GM08714 (cell line): ENCODE measurements at regions not wholly inside any gene's neighbourhood (a gene's known extent, or its start where the extent isn't known, plus 50 kb on each side); places are given as distances from the start of the nearest gene placed in this dataset.

Experiments used
- H3K4me3 ChIP-seq: fragments of 200-500 bp; sonication (Bioruptor generic); 2 replicates; pipeline ENCODE4 v1.5.1; 2014; ENCODE audit warnings: mild to moderate bottlenecking, low read length, inconsistent platforms
- ZNF274 ChIP-seq: IDR thresholded peaks from 2 replicates; pipeline ENCODE4 v1.6.1; 2012; ENCODE audit warnings: mild to moderate bottlenecking, low read depth, low read length

- no peak for TF ChIP-seq ZNF274
- no peak overlapping the region for H3K4me3 ChIP-seq
Observed at GRCh38 chr22:48942698-48943566, 884.7 kb downstream of the BRD1 start.

DNA sequence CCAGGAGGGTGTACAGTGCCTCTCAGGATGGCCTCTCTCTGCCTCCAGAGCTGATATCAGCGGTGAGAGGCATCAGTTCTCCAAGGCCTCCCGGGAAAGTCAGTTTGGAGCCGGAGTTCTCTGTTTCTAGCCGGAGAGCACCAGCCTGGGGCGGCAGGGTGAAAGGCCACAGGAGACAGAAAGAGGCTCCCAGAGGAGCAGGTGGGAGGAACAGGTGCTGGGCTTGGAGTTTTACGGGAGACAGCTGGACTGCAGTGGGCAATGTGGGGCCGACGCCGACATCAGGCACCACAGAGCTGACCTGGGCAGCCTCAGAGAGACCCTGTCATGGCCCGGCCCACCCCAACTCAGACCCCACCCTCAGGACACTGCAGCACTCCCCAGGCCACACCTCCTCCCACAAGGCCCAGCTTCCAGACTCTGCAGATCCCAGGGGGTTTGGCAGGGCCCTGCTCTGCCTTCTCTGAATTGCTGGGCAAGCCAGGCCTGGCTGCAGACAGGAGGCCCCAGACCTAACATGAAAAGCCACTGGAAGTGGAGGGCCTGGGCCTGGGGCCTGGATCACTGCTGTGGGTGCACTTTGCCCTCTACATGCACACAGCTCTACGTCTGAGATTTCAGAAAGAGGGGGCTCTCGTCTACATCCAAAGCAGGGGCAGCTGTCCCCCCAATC, 885.6 kb downstream of the BRD1 start:
- no peak overlapping the region for H3K4me3 ChIP-seq
- no peak for TF ChIP-seq ZNF274

DNA sequence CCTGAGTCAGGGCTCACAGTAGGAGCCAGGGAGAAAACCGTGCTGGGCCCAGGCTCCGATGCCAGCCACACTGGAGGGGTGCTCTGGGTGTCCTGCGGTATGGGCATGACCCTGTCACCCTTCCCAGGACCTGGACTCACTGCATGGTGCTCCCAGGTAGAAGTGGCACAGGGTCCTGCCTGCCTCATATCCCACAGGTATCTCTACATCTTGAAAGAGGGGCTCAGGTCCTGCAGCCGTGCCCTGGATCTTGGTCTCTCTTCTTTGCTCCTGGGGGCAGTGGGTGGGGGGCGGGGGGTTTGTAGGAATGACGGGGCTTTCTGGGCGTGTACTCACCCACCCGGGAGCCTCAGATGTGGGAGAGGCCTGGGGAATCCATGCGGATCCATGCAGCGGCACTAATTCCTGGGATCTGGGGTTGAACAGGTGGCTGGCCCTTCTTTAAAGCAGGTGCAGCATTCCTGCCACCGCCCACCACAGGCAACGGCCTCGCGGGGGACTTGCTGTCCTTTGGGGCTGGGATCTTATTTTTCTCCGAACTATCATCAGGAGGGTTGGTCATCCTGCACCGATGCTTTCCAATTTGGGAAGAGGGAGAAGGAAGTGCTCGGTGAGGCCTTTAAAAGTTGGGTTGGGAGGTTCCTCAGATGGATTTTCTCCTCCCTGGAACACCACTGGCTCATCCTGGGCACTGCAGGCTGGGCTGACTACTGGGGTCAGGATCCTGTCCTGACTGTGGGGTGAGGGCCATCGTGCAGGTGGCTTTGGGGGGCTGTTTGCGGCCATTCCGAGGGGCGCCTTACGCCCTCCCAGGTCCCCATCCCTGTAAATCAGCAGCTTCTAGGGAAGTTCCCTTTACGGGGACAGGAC, 886.4 kb downstream of the BRD1 start:
- no peak overlapping the region for H3K4me3 ChIP-seq
- TF ChIP-seq ZNF274, result no peak

DNA sequence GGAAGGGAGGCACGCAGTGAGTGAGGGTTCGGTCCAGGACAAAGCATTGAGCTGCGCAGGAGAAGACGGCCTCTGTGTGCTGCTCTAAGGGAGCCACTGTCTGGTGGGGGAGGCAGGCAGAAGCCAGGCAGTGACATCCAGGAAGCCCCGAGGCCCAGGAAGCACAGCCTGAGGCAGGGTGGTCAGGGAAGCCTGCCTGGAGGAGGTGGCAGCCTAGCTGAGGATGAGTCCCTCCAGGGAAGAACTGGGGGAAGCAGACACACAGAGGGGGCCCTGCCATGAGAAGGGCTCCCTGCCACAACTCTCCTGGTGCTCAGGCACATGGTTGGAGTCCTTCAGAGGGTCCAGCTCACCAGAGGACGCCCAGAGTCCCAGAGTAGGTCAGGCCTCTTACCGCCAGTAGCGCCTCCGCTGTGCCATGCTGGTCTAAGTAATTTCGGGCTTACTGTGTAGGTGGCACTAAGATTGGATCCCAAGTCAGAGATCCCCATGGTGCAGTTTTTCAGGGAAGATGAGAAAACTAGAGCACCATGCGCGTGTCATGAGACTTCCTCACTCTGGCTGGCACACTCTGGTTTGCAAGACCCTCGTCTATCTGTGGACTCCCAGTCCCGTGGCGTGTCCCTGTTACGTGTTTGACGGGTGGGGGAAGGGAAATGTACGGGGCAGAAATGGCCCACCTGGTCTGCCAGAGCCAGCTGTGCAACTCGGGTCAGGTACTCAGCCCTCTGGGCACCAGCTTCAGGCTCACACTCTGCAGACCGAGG, 887.2 kb downstream of the BRD1 start:
- no peak overlapping the region for H3K4me3 ChIP-seq
- no peak for TF ChIP-seq ZNF274

DNA sequence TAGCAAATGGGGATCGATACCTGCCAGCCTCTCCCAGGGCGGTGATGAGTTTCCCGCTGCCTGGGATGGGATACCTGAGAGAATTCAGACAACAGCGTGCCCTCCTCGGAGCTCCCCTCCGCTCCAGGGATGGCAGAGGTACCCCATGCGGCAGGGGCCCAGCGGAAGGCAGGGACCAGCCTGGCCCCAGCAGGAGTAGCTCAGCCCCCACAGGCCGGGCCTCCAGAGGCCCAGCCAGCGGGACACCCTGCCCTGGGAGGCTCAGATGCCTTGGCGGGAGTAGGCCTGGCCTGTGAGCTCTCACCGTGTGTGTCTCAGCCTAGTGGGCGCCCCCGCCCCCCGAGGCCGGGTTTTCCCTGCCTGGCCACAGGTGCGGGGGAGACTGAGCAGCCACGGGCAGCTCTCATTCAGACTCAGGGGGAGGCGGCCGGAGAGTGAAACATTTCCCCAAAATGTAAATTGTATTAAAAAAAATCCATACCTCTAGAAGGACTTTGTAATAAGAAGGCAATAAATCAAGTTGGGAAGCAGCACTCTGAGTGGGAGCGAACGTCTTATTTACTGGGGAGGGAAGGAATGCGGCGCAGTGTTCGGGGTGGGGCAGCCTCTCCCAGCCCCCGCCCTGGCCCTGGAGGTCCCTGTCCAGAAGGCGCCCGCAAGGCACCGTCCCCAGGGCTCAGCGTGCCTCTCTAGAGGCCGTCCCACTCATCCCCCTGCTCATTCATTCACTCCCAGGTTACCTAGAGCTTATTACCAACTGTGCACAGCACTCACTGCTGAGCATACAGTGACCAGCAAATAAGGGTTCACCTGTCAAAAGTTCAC, 888.0 kb downstream of the BRD1 start:
- H3K4me3 ChIP-seq, result no peak overlapping the region

GRCh38 chr22:48938741-48939140, 888.9 kb downstream of the BRD1 start:
- TF ChIP-seq ZNF274, result no peak

More for the DNA sequence above, 888.0 kb downstream of the BRD1 start:
- TF ChIP-seq ZNF274, result no peak

DNA sequence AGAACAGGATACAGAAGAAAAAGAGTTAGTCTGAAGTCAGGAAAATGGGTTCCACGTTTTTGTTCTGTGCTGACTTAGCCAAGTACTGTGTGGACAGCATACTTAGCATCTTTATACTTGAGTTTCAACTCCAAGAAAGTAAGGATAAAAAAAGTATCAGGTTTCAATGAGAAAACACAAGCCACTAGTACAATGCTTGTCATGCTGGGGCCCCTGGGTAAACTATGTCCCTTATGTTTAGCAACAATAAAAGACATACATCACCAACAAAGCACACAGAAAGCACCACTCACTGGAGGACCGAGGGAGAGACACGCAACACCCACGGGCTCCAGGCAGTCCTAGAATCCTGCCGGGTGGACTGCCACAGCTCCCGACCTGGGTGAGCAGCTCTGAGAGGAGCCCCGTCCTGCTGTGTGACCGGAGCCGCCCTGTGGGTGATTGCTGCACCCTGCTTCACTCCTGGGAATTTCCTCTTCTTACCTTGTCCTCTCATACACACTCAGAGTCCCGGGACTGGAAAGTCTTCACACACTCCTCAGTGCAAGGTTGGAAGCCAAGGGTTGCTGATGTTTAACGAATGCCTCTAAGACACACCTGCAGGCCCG, 890.5 kb downstream of the BRD1 start:
- H3K4me3 ChIP-seq, result no peak overlapping the region
- TF ChIP-seq ZNF274, result no peak

More at GRCh38 chr22:48938741-48939140, 888.9 kb downstream of the BRD1 start:
- H3K4me3 ChIP-seq, result no peak overlapping the region

DNA sequence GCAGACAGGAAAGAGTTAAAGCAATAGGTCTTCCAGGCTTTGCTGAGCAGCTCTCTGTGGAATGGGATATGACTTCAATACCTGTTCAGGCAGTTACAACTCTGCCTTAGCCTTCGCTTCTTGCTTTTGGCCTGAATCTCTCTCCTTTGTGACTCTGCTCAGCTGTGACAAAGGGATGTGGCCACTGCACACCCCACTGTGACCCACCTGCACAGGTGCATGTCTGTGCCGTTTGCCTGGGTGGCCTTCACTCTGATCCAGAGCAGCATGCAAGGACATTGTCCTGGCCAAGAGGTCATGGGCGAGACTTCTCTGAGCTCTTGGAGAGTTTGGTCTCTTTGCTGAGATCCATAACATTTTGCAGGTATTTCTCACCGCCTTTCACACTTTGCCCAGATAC, 891.3 kb downstream of the BRD1 start:
- TF ChIP-seq ZNF274, result no peak
- H3K4me3 ChIP-seq, result no peak overlapping the region

DNA sequence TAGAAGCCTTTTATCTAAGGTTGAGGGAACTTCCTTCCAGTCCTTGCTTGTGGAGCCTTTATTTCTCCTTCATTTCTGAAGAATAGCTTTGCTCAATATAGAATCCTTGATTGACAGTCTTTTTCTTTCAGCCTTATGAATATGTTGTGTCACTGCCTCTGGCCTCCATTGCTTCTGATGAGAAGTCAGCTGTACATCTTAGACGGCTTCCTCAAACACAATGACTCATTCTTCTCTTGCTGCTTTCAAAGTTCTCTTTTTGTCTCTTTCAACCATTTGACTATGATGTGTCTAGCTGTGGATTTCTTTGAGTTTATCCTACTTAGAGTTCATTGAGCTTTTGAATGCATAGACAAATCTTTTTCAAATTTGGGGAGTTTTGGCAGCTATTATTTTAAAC, 893.2 kb downstream of the BRD1 start:
- TF ChIP-seq ZNF274, result no peak
- no peak overlapping the region for H3K4me3 ChIP-seq

DNA sequence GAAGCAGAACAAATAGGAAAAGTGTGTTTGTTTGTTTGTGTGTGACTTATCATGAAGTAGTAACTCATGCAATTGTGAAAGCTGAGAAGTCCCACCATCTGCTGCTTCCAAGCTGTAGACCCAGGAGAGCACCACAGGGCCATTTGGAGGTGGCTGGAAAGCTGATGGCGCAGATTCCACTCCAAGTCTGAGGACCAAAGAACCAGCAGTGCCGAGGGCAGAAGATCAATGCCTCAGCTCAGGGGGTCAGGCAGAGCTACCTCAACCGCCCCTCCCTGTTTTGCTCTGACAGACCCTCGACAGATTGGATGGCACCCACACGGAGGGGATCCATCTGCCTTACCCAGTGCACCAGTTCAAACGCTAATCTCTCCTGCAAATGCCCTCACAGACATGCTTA, 896.2 kb downstream of the BRD1 start:
- H3K4me3 ChIP-seq, result no peak overlapping the region

DNA sequence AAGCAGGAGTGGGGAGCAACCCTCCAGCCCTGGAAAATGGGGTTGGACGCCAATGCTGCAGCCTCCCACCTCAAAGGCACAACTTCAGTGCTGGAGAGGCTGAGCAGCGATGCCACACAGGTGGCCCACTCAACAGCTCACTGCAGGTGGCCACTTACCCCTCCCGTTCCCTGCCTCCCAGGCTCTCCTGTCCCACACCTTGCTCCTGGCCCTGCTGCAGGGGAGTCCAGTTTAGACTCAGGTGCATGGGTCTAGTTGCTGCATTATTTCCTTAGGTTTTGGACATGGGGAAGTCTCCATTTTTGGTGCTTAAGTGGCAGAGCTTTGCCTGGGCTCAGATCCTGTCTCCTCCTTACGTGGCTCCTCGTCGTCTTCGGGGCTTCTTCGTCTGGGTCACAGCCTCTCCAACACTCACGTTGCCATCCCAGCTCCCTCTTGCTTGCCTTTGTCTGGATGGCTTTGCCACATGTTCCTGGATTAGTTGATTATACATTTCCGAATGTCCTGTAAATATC, 898.3 kb downstream of the BRD1 start:
- TF ChIP-seq ZNF274, result no peak
- H3K4me3 ChIP-seq, result no peak overlapping the region

More for the DNA sequence above, 896.2 kb downstream of the BRD1 start:
- no peak for TF ChIP-seq ZNF274

- no peak for TF ChIP-seq ZNF274
- no peak overlapping the region for H3K4me3 ChIP-seq
Observed at GRCh38 chr22:48927591-48927990, 900.1 kb downstream of the BRD1 start.
